ENCODE measurements at regions not wholly inside any gene's neighbourhood (a gene's known extent, or its start where the extent isn't known, plus 50 kb on each side); places are given as distances from the start of the nearest gene placed in this dataset.

DNA sequence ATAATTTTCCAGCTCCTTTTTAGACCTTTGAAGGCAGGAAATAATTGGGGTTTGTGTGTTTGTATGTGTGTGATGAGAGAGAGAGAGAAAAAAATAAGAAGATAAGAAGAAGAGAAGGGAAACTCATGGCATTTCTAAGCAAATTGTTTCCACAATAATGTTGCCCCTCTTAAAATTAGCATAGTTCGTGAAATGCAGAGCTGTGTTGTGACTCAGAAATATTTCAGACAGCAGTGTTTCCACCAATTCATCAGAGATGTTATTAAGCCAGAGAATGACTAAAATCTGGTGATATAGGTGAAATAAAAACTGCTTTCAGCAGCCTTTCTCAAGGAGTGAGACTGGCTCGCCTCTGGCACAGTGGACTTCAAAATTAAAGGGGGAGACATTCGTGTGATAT lies 65.9 kb upstream of the ARHGAP5 start:
- H3K27me3 ChIP-seq (replicated peaks; ENCODE audit: control insufficient read depth, insufficient read depth, low read length), result no peaks in the 10 kb centered on the region
- H3K9me3 ChIP-seq, result no peaks in the 10 kb centered on the region
- BruUV-seq (replicated peaks), result no TSS peak
- Mint-ChIP-seq H3K27ac (ENCODE audit: unreplicated experiment) (peak overlapping the region; percentile 40), H3K36me3 (ENCODE audit: insufficient read depth, unreplicated experiment) (no peaks in the 10 kb centered on the region), H3K27me3 (ENCODE audit: insufficient read depth, unreplicated experiment) (no peaks in the 10 kb centered on the region), H3K4me1 (ENCODE audit: low read depth, unreplicated experiment) (peaks cover 45% of the 10 kb centered on the region), H3K9me3 (ENCODE audit: unreplicated experiment) (no peaks in the 10 kb centered on the region), H3K4me3 (ENCODE audit: unreplicated experiment) (no peak overlapping the region)
- ChIA-PET POLR2A (interaction anchor here (1.8 kb wide), 1 partner anchor 65 kb away, joined by 4 read pairs; no protein-coding TSS in a partner anchor), CTCF (interaction anchor here (1.5 kb wide), 1 partner anchor 63 kb away, joined by 3 read pairs; no protein-coding TSS in a partner anchor)
- no peak for DNase-seq
- TF ChIP-seq, protein P1, sequence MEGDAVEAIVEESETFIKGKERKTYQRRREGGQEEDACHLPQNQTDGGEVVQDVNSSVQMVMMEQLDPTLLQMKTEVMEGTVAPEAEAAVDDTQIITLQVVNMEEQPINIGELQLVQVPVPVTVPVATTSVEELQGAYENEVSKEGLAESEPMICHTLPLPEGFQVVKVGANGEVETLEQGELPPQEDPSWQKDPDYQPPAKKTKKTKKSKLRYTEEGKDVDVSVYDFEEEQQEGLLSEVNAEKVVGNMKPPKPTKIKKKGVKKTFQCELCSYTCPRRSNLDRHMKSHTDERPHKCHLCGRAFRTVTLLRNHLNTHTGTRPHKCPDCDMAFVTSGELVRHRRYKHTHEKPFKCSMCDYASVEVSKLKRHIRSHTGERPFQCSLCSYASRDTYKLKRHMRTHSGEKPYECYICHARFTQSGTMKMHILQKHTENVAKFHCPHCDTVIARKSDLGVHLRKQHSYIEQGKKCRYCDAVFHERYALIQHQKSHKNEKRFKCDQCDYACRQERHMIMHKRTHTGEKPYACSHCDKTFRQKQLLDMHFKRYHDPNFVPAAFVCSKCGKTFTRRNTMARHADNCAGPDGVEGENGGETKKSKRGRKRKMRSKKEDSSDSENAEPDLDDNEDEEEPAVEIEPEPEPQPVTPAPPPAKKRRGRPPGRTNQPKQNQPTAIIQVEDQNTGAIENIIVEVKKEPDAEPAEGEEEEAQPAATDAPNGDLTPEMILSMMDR (IDR thresholded peaks at IDR 0.05; ENCODE audit: insufficient read depth in 1 of 2, low read depth in 1 of 2, low read length in 1 of 2, severe bottlenecking in 1 of 2, unreplicated experiment in 1 of 2), result no peak
- intact Hi-C loops (cut with micrococcal nuclease; ENCODE audit: unreplicated experiment), result no loop called here
- H3K36me3 ChIP-seq (ENCODE audit: control insufficient read depth, insufficient read depth, low read length), result no peaks in the 10 kb centered on the region; the same call in 1 of the 2 replicates
- H3K4me3 ChIP-seq (ENCODE audit: low read depth, low read length), result no peak overlapping the region
- H3K4me1 ChIP-seq, result peaks cover 49% of the 10 kb centered on the region

DNA sequence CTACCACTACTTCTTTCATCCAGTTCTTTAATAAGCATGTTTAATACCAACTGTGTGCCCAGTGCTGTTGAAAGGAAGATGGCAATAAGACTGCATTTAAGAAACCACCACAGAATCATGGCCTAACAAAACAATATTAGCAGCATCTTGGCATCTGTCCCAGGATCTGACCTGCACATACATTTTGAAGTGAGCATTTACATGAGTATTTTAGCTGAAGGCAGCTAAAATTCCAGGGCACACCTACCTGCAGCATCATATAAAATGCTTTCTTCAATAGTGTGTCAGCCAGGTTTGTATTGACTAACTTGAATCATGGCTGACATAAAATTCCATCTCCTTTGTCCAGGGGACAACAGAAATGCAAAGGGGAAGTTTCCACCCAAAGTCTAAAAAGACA lies 65.0 kb upstream of the ARHGAP5 start:
- no peaks in the 10 kb centered on the region for H3K9me3 ChIP-seq
- no peak overlapping the region for H3K4me3 Mint-ChIP-seq (ENCODE audit: unreplicated experiment)
- no peaks in the 10 kb centered on the region; the same call in 1 of the 2 replicates for H3K36me3 ChIP-seq (ENCODE audit: control insufficient read depth, insufficient read depth, low read length)
- BruUV-seq (replicated peaks), result no TSS peak
- H3K9me3 Mint-ChIP-seq (ENCODE audit: unreplicated experiment), result no peaks in the 10 kb centered on the region
- DNase-seq, result no peak
- no peak overlapping the region for H3K4me3 ChIP-seq (ENCODE audit: low read depth, low read length)
- no peak overlapping the region for H3K27ac Mint-ChIP-seq (ENCODE audit: unreplicated experiment)
- H3K4me1 Mint-ChIP-seq (ENCODE audit: low read depth, unreplicated experiment), result peaks cover 36% of the 10 kb centered on the region
- H3K4me1 ChIP-seq, result peaks cover 41% of the 10 kb centered on the region
- ChIA-PET CTCF (no interaction called here), POLR2A (no interaction called here)
- H3K27me3 Mint-ChIP-seq (ENCODE audit: insufficient read depth, unreplicated experiment), result no peaks in the 10 kb centered on the region
- no peaks in the 10 kb centered on the region for H3K36me3 Mint-ChIP-seq (ENCODE audit: insufficient read depth, unreplicated experiment)
- no peaks in the 10 kb centered on the region for H3K27me3 ChIP-seq (replicated peaks; ENCODE audit: control insufficient read depth, insufficient read depth, low read length)
- TF ChIP-seq, protein P1 (IDR thresholded peaks at IDR 0.05; ENCODE audit: insufficient read depth in 1 of 2, low read depth in 1 of 2, low read length in 1 of 2, severe bottlenecking in 1 of 2, unreplicated experiment in 1 of 2), result no peak
- intact Hi-C loops (cut with micrococcal nuclease; ENCODE audit: unreplicated experiment), result no loop called here

DNA sequence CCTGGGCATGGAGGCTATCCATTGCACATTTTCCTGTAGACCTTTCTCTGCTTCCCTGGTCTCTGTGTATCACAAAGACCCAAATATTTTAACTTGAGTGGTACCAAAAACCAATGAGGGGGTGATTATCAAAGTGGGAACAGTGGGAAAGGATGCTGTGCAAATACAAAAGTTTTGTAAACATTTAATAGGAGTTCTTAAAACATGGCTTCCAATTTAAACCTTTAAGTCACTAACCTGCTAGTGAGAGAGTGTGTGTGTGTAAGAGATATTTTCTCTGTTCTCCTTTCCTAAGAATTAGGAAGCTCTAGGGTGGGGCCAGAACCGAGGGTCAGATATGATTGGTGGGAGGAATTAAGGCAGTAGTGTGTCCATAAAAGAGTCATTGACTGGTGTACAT lies 64.5 kb upstream of the ARHGAP5 start:
- Histone ChIP-seq H3K36me3 (ENCODE audit: control insufficient read depth, insufficient read depth, low read length) (no peaks in the 10 kb centered on the region; the same call in 1 of the 2 replicates), H3K27me3 (replicated peaks; ENCODE audit: control insufficient read depth, insufficient read depth, low read length) (no peaks in the 10 kb centered on the region), H3K9me3 (no peaks in the 10 kb centered on the region), H3K4me3 (ENCODE audit: low read depth, low read length) (no peak overlapping the region), H3K4me1 (peaks cover 36% of the 10 kb centered on the region)
- no TSS peak for BruUV-seq (replicated peaks)
- ChIA-PET POLR2A (no interaction called here), CTCF (no interaction called here)
- TF ChIP-seq, protein P1 (IDR thresholded peaks at IDR 0.05; ENCODE audit: insufficient read depth in 1 of 2, low read depth in 1 of 2, low read length in 1 of 2, severe bottlenecking in 1 of 2, unreplicated experiment in 1 of 2), result no peak
- Mint-ChIP-seq H3K27ac (ENCODE audit: unreplicated experiment) (no peak overlapping the region), H3K27me3 (ENCODE audit: insufficient read depth, unreplicated experiment) (no peaks in the 10 kb centered on the region), H3K9me3 (ENCODE audit: unreplicated experiment) (no peaks in the 10 kb centered on the region), H3K36me3 (ENCODE audit: insufficient read depth, unreplicated experiment) (no peaks in the 10 kb centered on the region), H3K4me1 (ENCODE audit: low read depth, unreplicated experiment) (peaks cover 33% of the 10 kb centered on the region), H3K4me3 (ENCODE audit: unreplicated experiment) (no peak overlapping the region)
- DNase-seq, result no peak
- intact Hi-C loops (cut with micrococcal nuclease; ENCODE audit: unreplicated experiment), result no loop called here

Data from Caco-2 (cell line).